ENCODE measurements at regions not wholly inside any gene's neighbourhood (a gene's known extent, or its start where the extent isn't known, plus 50 kb on each side); places are given as distances from the start of the nearest gene placed in this dataset.

DNA sequence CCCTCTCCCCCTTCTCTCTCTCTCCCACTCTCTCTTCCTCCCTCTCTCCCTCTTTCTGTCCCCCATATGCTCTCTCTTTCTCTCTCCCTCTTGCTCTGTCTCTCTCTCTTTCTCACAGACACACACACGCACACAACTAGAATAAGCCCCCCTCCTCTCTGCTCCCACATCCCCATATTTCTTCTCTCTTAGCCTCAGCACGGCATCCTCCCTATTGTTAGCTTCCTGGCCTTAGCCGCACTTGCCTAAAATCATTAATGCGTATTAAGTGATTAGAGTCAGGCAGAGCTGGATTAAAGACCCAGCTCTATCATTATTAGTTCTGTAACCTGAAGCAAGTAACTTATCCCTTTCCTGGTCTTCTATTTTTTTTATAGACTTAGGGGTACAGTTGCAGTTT lies 319.0 kb upstream of the C16orf82 start:
- no peaks in the 10 kb centered on the region for H3K9me3 Mint-ChIP-seq
- no peaks in the 10 kb centered on the region for H3K36me3 Mint-ChIP-seq
- H3K4me1 Mint-ChIP-seq: no peaks in the 10 kb centered on the region
- no peak overlapping the region for H3K27ac Mint-ChIP-seq
- H3K27me3 Mint-ChIP-seq: peaks cover 12% of the 10 kb centered on the region
- no peak for DNase-seq
- H3K4me3 Mint-ChIP-seq: no peak overlapping the region
- CTCF ChIA-PET: no interaction called here

GRCh38 chr16:26749072-26749471 lies 317.7 kb upstream of the C16orf82 start:
- H3K9me3 Mint-ChIP-seq: no peaks in the 10 kb centered on the region
- no peak overlapping the region for H3K27ac Mint-ChIP-seq
- CTCF ChIA-PET: no interaction called here
- H3K4me1 Mint-ChIP-seq: no peaks in the 10 kb centered on the region
- H3K4me3 Mint-ChIP-seq: no peak overlapping the region
- no peaks in the 10 kb centered on the region for H3K36me3 Mint-ChIP-seq
- peaks cover 9% of the 10 kb centered on the region for H3K27me3 Mint-ChIP-seq
- DNase-seq: no peak

- Mint-ChIP-seq H3K4me3 (no peak overlapping the region), H3K27me3 (peaks cover 7% of the 10 kb centered on the region), H3K9me3 (peaks cover 3% of the 10 kb centered on the region), H3K36me3 (no peaks in the 10 kb centered on the region), H3K27ac (no peak overlapping the region), H3K4me1 (no peaks in the 10 kb centered on the region)
- no peak for DNase-seq
- CTCF ChIA-PET: no interaction called here
Measured at GRCh38 chr16:26752166-26752565, 314.6 kb upstream of the C16orf82 start.

DNA sequence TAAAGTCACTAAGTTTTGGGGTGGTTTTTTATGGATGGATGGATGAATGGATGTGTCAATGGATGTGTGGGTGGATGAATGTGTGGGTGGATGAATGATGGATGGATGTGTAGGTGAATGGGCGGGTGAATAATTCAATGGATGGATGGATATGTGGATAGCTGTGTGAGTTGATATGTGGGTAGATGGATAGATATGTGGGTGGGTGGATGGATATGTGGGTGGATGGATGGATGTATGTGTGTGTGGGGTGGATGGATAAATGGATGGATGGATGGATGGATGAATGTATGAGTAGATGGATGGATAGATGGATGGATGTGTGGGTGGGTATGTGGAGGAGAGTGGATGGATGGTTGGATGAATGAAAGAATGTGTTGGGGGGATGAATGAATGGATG lies 310.1 kb upstream of the C16orf82 start:
- Mint-ChIP-seq H3K9me3 (peaks cover 5% of the 10 kb centered on the region), H3K27me3 (no peaks in the 10 kb centered on the region), H3K27ac (no peak overlapping the region), H3K4me1 (no peaks in the 10 kb centered on the region), H3K4me3 (no peak overlapping the region), H3K36me3 (no peaks in the 10 kb centered on the region)
- no peak for DNase-seq
- CTCF ChIA-PET: no interaction called here

DNA sequence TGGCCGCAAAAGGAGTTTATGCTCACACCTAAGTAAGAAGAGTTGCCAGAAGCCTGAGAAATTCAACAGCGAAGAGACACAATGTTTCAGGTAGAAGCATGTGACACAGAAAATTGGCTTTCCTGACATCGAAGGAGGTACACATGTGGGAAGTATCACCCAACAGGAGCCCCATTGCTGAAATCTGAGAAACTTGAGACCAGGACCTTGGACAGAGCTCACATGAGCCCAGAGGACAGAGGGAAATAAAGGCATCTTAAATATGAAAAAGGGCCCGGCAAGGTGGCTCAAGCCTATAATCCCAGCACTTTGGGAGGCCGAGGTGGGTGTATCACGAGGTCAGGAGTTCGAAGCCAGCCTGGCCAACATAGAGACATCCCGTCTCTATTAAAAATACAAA lies 304.1 kb upstream of the C16orf82 start:
- no peak for DNase-seq
- Mint-ChIP-seq H3K4me3 (no peak overlapping the region), H3K9me3 (no peaks in the 10 kb centered on the region), H3K27ac (no peak overlapping the region), H3K27me3 (peaks cover under 1% of the 10 kb centered on the region), H3K36me3 (no peaks in the 10 kb centered on the region), H3K4me1 (no peaks in the 10 kb centered on the region)
- CTCF ChIA-PET: no interaction called here

DNA sequence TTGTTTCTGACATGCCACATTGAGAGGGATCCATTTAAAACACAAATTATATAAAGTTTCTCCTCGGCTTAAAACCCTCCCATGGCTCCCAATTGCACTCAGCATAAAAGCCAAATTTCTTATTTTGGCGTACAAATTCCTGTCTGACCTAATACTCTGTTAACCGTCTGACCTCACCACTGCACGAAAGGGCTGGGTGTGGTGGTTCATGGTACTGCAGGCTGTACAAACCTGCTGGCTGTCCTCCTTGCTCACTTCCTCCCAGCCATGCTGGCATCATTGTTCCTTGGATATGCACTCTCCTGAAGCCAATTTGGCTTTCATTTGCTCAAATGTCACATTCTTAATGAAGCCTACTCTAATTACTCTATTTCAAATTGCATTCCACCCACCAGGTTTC lies 301.6 kb upstream of the C16orf82 start:
- no peak overlapping the region for H3K27ac Mint-ChIP-seq
- no peaks in the 10 kb centered on the region for H3K36me3 Mint-ChIP-seq
- H3K9me3 Mint-ChIP-seq: no peaks in the 10 kb centered on the region
- CTCF ChIA-PET: no interaction called here
- H3K27me3 Mint-ChIP-seq: peaks cover 12% of the 10 kb centered on the region
- no peaks in the 10 kb centered on the region for H3K4me1 Mint-ChIP-seq
- H3K4me3 Mint-ChIP-seq: no peak overlapping the region
- peak; percentile 22 for DNase-seq

DNA sequence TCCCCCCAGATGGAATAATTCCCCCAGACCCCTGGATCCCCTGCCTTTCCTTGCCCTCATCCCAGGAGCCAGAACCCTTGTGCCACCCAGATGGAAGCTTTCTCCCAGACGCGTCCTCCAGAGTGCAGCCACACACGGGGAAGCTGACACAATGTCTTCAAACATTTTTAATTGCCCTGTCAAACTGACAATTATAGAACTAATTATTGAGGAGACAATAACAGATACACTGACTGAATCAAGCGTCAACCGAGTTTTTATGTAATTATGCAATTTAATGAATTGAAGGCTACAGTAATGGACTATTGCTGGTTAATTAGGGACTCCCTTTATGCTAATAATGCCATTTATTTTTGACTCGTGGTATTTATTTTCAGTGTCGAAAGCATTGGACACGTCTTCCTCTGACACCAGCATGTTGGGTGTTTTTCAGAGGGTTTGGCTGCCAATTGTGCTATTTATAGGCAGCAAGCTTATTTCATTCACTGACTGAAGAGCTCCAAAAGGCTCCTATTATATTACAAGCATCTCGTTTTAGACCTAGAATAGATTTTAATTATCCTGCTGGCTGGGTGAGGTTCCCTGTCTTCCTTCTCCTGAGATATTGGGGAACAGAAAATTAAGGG lies 298.2 kb upstream of the C16orf82 start:
- H3K4me3 Mint-ChIP-seq: no peak overlapping the region
- H3K27me3 Mint-ChIP-seq: peaks cover 17% of the 10 kb centered on the region
- H3K9me3 Mint-ChIP-seq: no peaks in the 10 kb centered on the region
- no peaks in the 10 kb centered on the region for H3K4me1 Mint-ChIP-seq
- no peaks in the 10 kb centered on the region for H3K36me3 Mint-ChIP-seq
- CTCF ChIA-PET: no interaction called here
- H3K27ac Mint-ChIP-seq: no peak overlapping the region
- DNase-seq: no peak

DNA sequence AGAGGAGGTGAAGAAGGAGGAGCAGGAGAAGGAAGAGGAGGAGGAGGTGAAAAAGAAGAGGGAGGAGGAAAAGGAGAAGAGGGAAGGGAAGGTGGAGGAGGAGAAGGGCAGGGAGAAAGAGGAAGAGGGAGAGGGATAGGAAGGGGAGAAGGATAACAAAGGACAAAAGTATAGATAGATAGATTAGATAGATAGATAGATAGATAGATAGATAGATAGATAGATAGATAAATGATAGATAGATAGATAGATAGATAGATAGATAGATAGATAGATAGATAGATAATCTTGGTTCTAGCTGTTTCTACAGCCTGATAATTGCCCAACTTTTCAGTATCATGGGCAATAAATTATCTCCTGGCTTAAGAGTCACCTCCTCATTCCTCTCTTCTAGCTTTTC lies 296.2 kb upstream of the C16orf82 start:
- H3K27me3 Mint-ChIP-seq: peaks cover 17% of the 10 kb centered on the region

GRCh38 chr16:26772503-26772902 lies 294.2 kb upstream of the C16orf82 start:
- CTCF ChIA-PET: no interaction called here
- Mint-ChIP-seq H3K36me3 (no peaks in the 10 kb centered on the region), H3K27me3 (peaks cover 22% of the 10 kb centered on the region), H3K4me1 (no peaks in the 10 kb centered on the region), H3K9me3 (peaks cover 2% of the 10 kb centered on the region), H3K27ac (no peak overlapping the region), H3K4me3 (no peak overlapping the region)
- DNase-seq: no peak

More for the DNA sequence above, 296.2 kb upstream of the C16orf82 start:
- Mint-ChIP-seq H3K27ac (no peak overlapping the region), H3K4me1 (no peaks in the 10 kb centered on the region), H3K9me3 (no peaks in the 10 kb centered on the region), H3K36me3 (no peaks in the 10 kb centered on the region), H3K4me3 (no peak overlapping the region)
- CTCF ChIA-PET: no interaction called here
- no peak for DNase-seq

DNA sequence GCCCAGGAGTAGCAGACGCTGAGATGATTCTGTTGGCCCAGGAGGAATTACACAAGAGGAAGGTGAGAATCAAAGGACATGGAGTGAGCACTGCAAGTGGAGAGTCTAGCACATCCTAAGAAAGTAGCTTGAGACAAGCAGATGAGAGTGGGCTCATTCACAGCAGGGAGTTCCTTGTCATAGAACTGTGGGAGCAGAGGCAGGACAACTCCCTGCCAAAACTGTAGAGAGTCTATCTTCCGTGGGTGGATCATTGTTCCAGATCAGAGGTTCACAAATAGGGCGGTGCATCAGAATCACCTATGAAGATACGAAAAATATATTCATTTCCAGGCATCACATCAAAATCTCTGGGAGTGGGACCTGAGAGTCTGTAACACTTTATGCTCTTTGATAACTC lies 288.9 kb upstream of the C16orf82 start:
- Mint-ChIP-seq H3K4me1 (no peaks in the 10 kb centered on the region), H3K36me3 (no peaks in the 10 kb centered on the region), H3K9me3 (peaks cover 2% of the 10 kb centered on the region), H3K27ac (no peak overlapping the region), H3K27me3 (peaks cover 21% of the 10 kb centered on the region), H3K4me3 (no peak overlapping the region)
- CTCF ChIA-PET: no interaction called here
- no peak for DNase-seq

DNA sequence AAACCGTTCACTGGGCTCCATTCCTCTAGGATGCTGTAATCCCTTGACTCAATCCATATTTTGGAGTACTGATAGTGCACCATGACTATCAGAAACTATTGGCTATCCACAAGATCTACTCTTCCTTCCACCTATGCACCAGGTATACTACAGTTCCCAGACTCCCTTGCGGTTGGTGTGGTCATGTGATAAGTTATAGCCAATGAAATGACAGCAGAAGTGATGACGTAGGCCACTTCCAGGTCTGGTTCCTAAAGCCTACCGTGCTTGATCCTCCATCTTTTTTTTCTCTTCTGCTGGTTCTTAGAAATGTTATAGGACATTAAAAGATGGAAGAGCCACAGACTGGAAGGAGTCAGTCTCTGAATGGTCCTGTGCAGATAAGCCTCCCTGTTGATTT lies 278.8 kb upstream of the C16orf82 start:
- Mint-ChIP-seq H3K27ac (no peak overlapping the region), H3K4me1 (no peaks in the 10 kb centered on the region), H3K4me3 (no peak overlapping the region), H3K36me3 (no peaks in the 10 kb centered on the region), H3K9me3 (no peaks in the 10 kb centered on the region), H3K27me3 (peaks cover 20% of the 10 kb centered on the region)
- no peak for DNase-seq
- CTCF ChIA-PET: no interaction called here

GRCh38 chr16:26791169-26791568 lies 275.6 kb upstream of the C16orf82 start:
- Mint-ChIP-seq H3K4me3 (no peak overlapping the region), H3K27me3 (peaks cover 28% of the 10 kb centered on the region)
- CTCF ChIA-PET: no interaction called here

DNA sequence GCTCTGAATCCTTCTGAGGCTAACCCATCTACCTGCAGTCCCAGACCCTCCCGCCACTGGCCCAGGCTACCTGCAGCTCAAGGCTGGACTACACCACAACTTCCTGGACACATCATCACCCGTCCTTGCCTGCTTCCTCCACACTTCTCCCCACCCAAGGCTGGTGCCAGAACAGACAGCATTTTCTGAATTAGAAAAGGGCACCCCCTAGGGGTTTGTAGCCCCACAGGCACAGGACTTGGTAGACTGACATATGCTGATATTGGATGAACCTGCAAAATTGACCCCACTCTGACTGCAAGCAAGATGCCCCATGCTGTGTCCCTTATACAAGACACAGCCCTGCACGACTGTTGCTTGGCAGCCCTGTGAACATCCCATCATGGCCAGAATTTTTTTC lies 271.5 kb upstream of the C16orf82 start:
- CTCF ChIA-PET: interaction anchor here (0.9 to 1.1 kb wide), 2 partner anchors 55 to 968 kb away, joined by 3 read pairs; no protein-coding TSS in a partner anchor
- H3K27ac Mint-ChIP-seq: no peak overlapping the region

More at GRCh38 chr16:26791169-26791568, 275.6 kb upstream of the C16orf82 start:
- Mint-ChIP-seq H3K27ac (no peak overlapping the region), H3K4me1 (peaks cover 4% of the 10 kb centered on the region), H3K36me3 (no peaks in the 10 kb centered on the region), H3K9me3 (no peaks in the 10 kb centered on the region)
- no peak for DNase-seq

GRCh38 chr16:26801628-26802027 lies 265.1 kb upstream of the C16orf82 start:
- Mint-ChIP-seq H3K36me3 (no peaks in the 10 kb centered on the region), H3K4me1 (no peaks in the 10 kb centered on the region), H3K27me3 (no peaks in the 10 kb centered on the region), H3K9me3 (no peaks in the 10 kb centered on the region), H3K4me3 (no peak overlapping the region), H3K27ac (no peak overlapping the region)
- DNase-seq: no peak
- CTCF ChIA-PET: no interaction called here

More for the DNA sequence above, 271.5 kb upstream of the C16orf82 start:
- H3K9me3 Mint-ChIP-seq: no peaks in the 10 kb centered on the region
- H3K4me3 Mint-ChIP-seq: no peak overlapping the region
- H3K36me3 Mint-ChIP-seq: no peaks in the 10 kb centered on the region
- DNase-seq: peak; percentile 43
- H3K4me1 Mint-ChIP-seq: peaks cover 4% of the 10 kb centered on the region
- H3K27me3 Mint-ChIP-seq: peaks cover 24% of the 10 kb centered on the region

DNA sequence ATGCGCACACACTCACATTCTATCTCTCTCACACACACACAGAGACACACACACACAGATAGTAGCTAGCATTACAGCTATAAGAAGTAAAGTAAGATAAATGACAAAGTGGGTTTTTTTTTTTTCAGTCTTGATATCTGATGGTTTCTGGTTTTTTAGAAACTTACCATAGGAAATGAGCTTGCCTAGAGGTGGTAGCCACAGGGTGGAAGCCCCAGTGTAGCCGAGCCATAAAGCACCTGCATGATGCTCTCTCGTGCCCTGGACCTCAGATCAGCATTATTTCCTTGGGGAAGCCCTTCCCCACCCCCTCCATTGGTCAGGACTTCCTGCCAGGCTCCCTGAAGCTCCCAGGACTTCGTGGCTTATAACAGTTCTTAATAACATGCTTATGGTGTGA lies 264.3 kb upstream of the C16orf82 start:
- H3K36me3 Mint-ChIP-seq: no peaks in the 10 kb centered on the region
- no peaks in the 10 kb centered on the region for H3K9me3 Mint-ChIP-seq
- no peak overlapping the region for H3K4me3 Mint-ChIP-seq
- CTCF ChIA-PET: no interaction called here
- DNase-seq: no peak
- no peaks in the 10 kb centered on the region for H3K4me1 Mint-ChIP-seq
- H3K27me3 Mint-ChIP-seq: no peaks in the 10 kb centered on the region
- H3K27ac Mint-ChIP-seq: no peak overlapping the region

DNA sequence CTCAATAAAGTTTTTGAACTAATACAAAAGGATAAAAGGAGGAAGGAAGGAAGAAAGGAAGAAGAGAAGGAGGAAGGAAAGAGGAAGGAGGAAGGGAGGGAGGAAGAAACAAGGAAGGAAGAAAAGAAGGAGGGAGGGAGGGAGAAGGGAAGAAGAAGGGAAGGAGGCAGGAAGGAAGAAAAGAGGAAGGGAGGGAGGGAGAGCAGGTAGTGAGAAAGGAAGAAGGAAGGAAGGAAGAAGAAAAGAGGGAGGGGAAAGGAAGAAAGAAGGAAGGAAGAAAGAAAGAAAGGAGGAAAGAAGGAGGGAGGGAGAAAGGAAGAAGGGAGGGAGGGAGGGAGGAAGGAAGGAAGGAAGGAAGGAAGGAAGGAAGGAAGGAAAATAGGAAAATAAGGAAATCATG lies 263.8 kb upstream of the C16orf82 start:
- Mint-ChIP-seq H3K27me3 (no peaks in the 10 kb centered on the region), H3K4me3 (no peak overlapping the region), H3K36me3 (no peaks in the 10 kb centered on the region), H3K4me1 (no peaks in the 10 kb centered on the region), H3K27ac (no peak overlapping the region), H3K9me3 (no peaks in the 10 kb centered on the region)
- DNase-seq: no peak
- CTCF ChIA-PET: no interaction called here
